NCI-H2227 treated with DMSO at 0.1 percent for 48 hours (cell line): ENCODE measurements at regions not wholly inside any gene's neighbourhood (a gene's known extent, or its start where the extent isn't known, plus 50 kb on each side); places are given as distances from the start of the nearest gene placed in this dataset.
"Not testable (repeated sequence)": the region's sequence is repeated elsewhere in the genome, so short reads cannot be mapped to it uniquely, and the experiment has no call there.

Experiments used
- DNase-seq: peaks from one replicate; lab custom pipeline; 2025; lab: John Stamatoyannopoulos, UW

DNA sequence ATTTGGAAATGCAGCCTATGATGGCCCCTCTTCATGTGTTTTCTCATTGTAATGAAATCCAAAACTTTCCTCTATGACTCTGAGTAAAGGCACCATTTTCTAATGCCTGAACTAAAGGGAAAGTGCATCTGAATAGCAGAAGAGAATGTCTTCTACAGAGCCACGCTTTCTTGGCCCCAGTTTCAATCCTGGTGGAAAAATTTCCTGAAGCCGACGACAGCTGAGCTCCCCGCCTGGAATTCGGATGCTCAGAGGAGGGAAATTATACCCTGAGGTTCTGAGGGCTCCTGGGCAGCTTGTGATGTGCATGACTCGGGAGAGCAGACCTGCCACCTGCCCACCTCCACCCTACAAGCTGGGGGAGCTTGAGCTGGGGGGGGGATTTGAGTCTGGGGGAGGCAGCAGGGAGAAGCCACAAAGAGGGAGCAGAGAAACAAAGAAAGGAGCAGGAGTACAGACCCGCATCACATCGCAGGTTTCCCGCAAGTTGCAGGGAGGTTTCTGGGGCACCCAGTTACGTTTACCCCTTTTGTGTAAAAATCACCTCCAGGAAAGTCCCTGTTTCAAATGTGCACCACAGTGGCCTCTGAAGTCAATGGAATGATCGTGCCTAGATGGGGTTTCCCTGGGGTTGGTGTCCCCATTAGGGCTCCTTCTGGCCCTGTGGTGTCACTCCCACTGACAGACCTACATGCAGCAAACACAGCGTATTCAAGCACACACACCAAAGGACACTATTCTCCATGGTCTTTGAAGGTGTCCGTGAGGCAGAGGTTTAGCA lies 145.6 kb upstream of the RBPJ start:
- no peak for DNase-seq

DNA sequence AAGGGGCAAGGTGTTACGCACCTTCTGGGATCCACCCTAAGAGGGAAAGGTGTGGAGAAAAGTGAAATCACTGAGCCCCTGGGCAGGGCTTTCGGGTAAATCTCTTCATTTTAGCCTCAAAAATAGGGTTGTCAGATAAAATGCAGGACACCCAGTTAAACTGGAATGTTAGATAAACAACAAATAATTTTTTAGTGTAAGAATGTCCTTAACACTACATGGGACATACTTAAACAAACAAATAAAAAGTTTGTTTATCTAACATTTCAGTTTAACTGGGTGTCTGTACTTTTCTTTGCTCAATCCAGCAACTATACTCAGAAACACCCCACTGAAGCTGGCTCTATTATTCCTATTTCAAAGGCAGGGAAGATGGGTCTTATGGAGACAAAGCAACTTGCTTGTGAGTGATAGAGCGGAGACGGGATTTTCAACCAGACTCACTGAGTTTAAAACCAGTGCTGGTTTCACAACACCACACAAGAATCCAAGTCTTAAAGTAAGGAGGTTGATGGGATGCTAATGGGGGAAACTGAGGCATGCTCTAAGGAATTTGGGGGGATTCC lies 144.8 kb upstream of the RBPJ start:
- no peak for DNase-seq

DNA sequence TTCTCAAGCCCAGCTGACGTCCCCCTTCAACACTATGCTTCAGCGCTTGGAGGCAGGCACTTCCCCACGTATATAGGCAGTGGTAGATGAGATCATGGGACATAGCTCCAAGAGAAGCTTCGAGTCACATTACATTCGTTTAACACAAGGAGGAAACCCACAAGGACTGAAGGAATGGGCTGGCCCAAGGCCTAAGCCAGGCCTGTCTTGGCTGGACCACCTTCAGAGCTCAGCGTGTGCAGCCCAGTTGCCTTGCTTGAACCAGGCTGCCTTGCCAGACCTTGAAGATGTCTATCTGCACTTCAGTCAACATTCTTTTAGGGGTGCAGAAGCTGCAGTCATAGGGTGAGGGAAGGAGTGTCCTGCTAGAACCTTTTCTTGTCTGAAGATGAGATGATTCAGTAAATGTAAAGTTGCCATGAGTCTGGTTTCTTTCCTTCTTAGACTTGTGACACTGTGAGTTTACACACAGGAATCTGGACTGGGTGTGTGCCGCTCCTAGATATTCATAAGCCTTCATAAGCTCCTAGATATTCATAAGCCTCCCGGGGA lies 144.1 kb upstream of the RBPJ start:
- no peak for DNase-seq

DNA sequence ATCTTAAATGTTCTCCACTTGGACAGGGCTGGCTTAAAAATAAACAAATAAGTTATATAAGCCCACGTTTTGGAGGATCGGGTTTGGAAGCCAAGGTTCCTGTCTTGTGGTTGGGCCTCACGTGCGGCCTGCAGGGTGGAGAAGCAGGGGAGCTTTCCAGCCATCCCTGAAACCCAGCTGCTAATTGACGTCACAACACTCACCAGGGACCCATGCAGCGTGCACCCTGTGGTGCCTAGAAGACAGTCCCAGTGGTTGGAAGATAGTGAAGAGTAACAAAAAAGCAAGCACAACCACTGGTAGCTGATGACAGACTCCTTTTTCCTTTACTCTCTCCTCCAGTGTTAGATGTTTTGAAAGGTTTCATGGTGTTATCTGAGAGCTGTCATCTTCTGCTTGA lies 142.0 kb upstream of the RBPJ start:
- no peak for DNase-seq

DNA sequence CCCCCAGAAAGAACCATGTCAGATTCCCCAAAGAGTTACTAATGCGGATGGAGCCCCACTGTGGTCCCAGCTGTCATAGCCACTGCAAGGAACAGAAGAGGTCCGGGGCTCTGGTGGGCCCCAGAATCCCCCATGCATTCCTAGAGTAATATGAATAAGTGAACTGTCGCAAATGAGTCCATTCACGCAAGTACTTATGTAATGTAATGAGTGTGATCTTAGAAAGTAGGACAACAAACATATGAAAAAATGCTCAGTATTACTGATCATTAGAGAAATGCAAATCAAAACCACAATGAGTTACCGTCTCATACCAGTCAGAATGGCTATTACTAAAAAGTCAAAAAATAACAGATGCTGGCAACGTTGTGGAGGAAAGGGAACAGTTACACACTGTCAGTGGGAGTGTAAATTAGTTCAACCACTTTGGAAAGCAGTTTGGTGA lies 141.5 kb upstream of the RBPJ start:
- no peak for DNase-seq

DNA sequence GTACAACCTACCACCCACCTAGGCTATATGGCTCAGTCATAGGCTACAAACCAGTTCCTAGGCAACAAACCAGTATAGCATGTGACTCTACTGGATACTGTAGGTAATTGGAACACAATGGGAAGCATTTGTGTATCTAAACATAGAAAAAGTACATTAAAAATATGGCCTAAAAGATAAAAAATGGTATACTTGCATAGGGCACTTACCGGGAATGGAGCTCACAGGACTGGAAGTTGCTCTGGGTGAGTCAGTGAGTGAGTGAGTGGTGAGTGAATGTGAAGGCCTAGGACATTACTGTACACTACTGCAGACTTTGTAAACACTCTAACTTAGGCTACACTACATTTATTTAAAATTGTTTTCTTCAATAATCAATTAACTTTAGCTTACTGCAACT lies 139.2 kb upstream of the RBPJ start:
- DNase-seq, result no peak

DNA sequence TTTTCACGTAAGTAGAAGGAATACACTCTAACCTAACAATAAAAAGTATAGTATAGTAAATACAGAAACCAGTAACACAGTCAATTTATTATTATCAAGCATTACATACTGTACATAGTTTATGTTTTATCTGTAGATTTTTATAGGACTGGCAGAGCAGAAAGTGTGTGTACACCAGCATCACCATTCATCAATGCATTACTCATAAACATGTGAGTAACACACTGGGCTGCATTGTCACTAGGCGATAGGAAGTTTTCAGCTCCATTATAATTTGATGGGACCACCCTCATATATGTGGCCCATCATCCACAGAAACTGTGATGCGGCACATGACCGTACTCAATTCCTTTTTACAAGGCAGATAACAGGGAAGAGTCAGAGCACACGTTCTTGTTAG lies 137.8 kb upstream of the RBPJ start:
- no peak for DNase-seq

DNA sequence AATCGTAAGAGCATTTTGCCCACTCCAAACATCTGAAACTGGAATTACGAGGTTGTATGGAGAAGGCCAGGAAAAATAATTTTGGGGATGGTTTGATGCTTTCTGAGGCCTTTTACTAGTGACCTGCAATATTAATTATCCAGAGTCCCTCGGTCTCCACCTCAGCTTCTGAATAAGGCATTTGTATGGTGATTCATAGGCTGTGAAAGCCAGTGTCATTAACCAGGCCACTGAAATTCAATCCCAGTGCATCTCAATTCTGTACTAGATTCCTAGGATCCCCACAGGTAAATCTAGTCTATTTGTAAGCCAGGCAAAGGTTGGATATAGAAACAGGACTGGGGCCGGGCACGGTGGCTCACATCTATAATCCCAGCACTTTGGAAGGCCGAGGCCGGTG lies 135.4 kb upstream of the RBPJ start:
- DNase-seq, result no peak

DNA sequence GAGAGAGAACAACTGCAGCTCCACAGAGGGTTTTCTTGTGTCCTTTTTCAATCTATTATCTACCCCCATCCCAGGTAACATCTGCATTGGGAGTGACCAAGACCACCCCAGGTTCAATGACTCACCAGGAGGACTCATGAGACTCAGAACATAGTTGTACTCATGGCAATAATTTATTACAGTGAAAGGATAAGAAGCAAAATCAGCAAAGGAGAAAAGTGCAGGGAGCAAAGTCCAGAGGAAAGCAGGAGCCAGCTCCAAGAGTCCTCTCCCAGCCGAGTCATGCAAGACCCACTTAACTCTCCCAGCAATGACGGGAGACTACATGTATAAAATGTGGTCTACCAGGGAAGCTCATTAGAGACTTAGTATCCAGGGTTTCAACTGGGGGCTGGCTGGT lies 129.5 kb upstream of the RBPJ start:
- no peak for DNase-seq

DNA sequence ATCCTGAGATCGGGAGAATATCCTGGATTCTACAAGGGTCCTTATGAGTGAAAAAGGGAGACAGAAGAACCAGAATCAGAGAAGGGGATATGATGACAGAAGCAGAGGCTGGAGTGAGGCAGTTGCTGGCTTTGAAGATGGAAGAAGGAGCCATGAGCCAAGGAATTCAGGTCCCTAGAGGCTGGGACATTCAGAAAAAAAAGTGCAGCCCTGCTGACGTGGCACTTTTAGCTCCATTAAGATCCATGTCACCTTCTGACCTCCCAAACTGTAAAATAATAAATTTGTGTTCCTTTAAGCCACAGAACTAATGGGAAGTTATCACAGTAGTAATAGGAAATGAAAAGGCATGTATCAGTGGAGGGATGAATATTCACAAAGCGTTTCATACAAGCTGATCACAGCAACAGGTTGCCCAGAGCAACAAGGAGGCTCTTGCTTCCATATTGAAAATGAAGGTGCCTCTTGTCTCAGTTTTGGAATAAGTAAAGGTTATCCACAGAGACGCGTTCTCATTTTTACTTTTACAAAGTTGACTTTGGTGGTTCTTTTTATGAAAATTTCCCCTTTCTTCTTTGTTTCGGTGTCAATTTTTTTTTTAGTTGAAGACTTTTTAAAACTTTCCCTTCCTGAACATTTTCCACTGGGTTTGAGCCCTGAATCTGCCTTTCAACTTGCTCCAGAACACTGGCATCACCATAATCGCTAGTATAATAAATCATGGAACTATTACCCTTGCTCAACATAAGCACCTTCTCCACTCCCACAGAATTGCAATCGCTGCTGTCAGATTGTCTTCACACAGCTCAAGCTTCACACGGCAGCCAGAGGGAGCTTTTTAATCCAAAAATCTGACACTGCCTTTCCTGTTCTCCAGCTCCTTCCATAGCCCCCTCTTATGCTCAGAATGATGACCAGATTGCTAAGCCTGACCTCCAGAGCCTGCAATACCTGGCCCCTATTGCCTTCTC lies 127.6 kb upstream of the RBPJ start:
- no peak for DNase-seq

DNA sequence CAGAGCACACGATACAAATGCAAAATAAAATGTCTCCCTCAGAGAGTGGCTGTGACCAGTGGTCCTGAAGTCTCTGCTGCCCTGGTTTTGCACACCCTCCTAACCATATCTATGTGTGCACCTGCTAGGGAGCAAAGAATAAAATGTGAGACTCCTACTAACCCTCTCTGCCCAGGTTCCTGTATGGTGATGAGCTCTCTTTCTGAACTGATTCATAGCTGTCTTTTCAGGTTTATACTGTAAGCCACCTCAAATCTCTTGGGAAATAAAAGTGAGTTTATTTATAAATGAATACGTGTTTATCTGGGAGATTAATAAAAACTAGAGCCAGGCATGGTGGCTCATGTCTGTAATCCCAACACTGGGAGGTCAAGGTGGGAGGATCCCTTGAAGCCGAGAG lies 126.0 kb upstream of the RBPJ start:
- DNase-seq, result no peak

DNA sequence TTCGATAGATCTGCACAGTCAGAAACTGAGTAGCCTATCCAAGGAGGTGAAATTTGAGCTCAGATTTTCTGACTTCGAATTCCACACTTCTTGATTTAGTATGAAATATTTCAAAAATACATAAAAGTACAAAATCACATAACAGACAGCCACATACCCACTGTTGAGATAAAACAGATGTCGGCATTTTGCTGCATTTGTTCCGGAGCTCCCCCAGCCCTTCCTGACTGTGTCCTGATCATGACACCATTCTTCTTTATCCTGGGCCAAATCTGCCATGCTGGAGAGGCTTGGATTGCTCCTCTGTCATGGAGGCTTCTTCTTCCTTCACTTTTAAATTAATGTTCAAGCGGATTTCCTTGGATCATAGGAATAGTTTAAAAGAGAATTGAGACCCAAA lies 124.2 kb upstream of the RBPJ start:
- DNase-seq, result no peak

DNA sequence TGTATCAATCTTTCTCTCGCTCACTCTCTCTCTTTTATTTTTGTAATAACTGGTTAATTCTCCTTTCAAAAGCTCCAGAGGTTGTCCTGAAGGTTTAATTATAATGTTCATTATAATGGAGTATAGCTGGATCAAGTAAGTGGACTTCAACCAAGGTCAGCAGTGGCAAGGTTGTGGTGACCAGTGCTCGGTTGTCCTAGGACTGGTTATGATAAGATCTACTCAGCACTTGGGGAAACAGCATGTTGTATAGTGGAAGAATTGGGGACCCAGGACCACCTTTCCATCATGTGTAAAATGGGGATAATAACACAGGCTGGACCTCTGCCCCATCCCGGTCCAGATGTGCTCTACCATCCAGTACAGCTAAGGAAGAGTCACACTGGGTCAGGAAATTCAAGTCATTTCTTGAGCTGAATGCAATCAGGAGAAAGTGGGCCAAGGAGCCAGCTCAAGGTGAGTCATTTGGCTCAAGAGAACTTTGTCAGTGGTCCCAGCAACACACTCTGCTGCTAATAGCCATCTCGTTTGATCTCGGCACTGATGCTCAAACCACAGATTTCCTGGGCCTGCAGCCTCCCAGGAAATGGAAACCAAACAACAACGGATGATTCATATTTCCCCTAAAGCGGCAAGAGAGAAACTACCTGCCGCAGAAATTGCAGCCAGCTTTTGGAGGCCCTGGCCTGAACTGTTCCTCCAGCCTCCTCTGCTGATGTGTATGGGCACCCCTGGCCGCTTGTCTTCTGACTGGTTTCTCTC lies 123.6 kb upstream of the RBPJ start:
- no peak for DNase-seq

DNA sequence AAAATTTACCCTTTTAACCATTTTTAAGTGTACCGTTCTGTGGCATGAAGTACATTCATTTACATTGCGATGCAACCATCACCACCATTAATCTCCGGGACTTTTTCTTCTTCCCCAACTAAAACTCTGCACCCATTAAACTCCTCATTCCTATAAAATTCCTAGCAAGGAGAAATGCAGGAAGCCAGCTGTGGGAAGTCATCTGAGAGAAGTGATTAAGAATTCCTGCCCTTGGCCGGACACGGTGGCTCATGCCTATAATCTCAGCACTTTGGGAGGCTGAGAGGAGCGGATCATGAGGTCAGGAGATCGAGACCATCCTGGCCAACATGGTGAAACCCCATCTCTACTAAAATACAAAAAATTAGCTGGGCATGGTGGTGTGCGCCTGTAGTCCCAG lies 121.9 kb upstream of the RBPJ start:
- not testable (repeated sequence) for DNase-seq

DNA sequence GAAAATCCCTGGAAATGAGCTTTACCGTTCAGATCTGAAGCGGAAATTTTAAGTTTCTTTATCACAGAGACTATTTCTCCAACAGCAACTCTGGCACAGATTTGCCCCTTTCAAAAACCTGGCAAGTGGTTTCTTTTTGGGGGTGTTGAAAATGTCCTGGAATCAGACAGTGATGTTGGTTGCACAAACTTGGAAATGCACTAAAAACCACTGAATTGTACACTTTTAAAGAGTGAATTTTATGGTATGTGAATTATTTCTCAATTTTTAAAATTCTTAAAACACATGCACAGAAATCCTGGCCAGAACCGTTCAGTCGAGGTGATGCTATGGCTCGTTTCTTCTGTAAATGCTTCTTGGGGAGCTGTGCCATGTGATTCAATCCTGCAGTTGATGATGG lies 121.2 kb upstream of the RBPJ start:
- DNase-seq, result no peak

DNA sequence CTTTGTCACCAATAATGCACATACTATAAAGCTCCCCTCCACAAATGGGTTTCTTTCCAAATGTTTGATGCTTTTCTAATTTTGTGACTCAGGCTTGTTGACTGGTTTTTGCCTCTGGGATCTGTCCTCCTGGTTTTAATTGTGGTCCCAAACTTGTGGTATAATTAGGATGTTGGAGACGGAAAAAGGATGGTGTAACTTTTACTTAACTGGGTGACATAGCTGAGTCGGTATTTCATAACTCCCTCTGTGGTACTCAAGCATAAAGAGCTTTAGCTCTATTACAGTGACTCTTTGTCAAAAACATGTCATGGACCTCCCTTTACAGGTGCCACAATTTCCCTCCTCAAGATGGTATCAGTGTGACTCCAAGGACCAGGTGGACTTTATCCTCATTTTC lies 119.7 kb upstream of the RBPJ start:
- no peak for DNase-seq

DNA sequence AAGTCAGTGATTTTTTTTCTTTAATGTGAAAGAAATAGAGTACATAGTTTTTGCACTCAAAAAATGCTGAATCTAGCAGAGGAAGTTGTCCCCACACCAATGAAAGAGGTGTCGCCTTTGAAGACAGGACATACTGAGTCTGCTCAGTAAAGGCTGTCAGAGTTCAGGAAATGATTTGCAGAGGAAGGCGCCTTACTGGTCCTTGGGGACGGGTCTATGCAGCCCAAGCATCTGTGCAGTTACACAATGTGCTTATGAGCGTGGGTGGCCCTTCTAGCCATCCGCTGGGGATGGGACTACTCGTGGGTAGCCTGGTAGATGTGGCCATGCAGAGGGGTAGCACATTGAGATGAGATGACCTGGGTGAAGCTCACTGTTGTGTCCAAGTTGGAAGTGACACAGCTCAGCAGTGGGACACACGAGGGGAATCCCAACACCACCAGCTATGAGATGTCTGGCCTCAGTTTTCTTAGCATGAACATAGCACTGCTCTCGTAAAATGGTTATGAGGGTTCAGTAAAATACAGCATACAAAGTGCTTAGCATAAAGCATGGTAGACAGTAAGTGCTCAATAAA lies 116.5 kb upstream of the RBPJ start:
- no peak for DNase-seq

DNA sequence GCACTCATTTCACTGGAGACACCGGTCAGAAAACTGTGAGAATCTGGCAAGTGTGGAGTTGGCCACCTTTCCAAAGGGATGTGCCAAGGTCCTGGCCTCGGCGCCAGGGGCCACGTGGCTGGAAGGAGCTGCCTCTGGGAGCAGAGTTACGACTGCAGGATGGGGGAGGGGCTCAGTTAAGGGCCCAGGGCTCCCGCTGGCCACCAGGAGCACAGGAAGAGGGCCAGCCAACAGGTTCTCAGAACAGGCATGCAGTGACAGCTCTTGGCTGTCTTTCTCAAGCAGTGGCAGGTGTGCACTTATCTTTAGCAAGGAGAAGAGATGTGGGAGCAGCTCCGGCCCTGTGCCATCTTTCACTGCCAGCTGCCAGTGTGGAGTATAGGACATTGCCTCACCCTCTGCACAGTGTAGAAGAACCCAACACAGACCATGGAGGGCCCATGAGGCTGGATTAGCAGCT lies 115.9 kb upstream of the RBPJ start:
- DNase-seq, result no peak

DNA sequence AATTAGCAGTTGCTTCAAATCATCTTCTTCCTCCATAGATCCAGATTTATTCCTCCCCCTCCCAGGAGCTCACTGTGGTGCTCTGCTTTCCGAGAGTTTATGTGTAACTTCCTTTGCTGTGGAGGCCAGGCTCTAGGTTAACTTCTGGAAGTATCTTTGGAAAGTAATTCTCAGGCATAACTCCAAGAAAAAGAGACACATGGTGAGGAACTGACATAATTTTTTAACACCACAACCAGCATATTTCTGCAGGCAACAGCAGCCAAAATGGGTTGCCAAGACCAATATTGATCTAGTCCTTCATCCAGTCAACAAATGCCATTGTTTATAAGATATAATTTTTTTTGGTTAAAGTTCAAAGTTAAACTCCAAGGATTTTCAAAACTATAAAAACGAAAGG lies 114.5 kb upstream of the RBPJ start:
- no peak for DNase-seq

DNA sequence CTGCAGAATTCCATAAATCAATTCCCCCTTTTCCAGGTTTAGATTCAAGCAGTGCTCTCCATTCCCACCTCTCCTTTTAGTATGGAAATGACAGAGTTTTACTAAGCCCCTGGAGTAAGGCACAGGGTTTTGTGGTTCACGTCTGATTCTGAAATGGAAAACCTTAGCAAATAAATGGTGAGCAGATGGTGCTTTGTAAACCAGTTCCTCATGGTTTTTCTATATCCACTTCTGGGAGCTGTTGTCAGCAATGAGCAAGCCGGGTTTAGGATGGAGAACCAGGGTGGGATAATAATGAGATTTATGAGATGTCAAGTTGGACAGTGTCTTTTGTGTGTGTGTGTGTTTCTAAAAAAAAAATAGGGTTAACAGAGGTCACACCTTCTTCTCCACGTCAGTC lies 113.8 kb upstream of the RBPJ start:
- no peak for DNase-seq

DNA sequence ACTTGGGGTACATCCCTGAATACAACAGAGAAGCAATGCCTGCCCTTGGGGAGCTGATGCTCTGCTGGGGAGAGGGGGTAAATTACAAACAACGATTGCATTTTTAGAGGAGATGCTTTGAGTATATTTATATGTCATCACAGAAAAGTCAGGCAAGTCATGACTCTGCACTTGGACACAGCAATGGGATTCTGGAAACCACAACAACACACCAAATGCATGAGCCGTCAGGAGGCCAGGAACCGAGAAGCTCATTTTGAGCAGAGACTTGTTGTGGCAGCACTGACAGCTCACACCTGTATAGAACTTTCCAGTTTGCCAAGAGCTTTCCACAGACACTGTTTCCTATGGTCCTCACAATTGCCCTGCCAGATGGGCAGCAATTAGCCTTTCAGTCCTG lies 113.2 kb upstream of the RBPJ start:
- no peak for DNase-seq
